HCT116 (cell line): ENCODE measurements at regions not wholly inside any gene's neighbourhood (a gene's known extent, or its start where the extent isn't known, plus 50 kb on each side); places are given as distances from the start of the nearest gene placed in this dataset.

Source experiments
- POLR2A ChIP-seq: IDR thresholded peaks from 2 replicates; pipeline ENCODE4 v1.7.0; 2011; ENCODE audit warnings: borderline replicate concordance; ENCODE audit not compliant: insufficient read depth, insufficient read length; ENCODE audit errors: extremely low read depth
- SP1 ChIP-seq: IDR thresholded peaks from 2 replicates; pipeline ENCODE4 v1.6.1; 2012; ENCODE audit warnings: low read depth
- YY1 ChIP-seq: IDR thresholded peaks from 2 replicates; pipeline ENCODE4 v1.6.1; 2011; ENCODE audit warnings: low read length, low read depth, moderate library complexity, mild to moderate bottlenecking; ENCODE audit not compliant: insufficient replicate concordance; ENCODE audit errors: extremely low read depth
- TF ChIP-seq, protein P1 (sequence below), 3 experiments: fragments of 200-600 bp in 1 of 3; sonication (generic) in 1 of 3; IDR thresholded peaks in 2 of 3; conservative IDR thresholded peaks in 1 of 3; 2 replicates each; pipeline ENCODE4 v1.5.1; 2012 to 2017; ENCODE audit warnings: low read depth in 2 of 3, low read length in 2 of 3, antibody characterized with exemption in 1 of 3, borderline replicate concordance in 1 of 3, control low read depth in 1 of 3, mild to moderate bottlenecking in 1 of 3, mixed read lengths in 1 of 3, mixed run types in 1 of 3, moderate library complexity in 1 of 3; ENCODE audit not compliant: insufficient read depth in 1 of 3

DNA sequence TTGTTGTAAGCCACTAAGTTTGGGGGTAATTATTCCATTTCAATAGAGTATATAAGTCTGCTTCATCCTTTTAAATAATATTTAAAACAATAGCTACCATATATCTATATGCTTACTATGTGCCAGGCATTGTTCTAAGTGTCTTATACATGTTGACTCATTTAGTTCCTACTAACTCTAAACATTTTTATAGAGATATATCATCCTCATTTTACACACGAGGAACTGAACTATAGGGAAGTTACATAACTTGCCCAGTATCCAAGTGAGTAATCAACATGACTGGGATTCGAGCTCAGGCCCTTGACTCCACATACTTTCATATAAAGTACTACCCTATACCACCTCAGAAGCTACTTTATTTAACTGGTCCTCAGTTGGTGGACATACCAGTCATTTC, 175.3 kb upstream of the RAI2 start:
- TF ChIP-seq, protein P1, sequence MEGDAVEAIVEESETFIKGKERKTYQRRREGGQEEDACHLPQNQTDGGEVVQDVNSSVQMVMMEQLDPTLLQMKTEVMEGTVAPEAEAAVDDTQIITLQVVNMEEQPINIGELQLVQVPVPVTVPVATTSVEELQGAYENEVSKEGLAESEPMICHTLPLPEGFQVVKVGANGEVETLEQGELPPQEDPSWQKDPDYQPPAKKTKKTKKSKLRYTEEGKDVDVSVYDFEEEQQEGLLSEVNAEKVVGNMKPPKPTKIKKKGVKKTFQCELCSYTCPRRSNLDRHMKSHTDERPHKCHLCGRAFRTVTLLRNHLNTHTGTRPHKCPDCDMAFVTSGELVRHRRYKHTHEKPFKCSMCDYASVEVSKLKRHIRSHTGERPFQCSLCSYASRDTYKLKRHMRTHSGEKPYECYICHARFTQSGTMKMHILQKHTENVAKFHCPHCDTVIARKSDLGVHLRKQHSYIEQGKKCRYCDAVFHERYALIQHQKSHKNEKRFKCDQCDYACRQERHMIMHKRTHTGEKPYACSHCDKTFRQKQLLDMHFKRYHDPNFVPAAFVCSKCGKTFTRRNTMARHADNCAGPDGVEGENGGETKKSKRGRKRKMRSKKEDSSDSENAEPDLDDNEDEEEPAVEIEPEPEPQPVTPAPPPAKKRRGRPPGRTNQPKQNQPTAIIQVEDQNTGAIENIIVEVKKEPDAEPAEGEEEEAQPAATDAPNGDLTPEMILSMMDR (IDR thresholded peaks at IDR 0.05 in 2 of 3, conservative IDR thresholded peaks at IDR 0.05 in 1 of 3; ENCODE audit: borderline replicate concordance in 1 of 3, insufficient read depth in 1 of 3, low read depth in 2 of 3, low read length in 2 of 3) = no peak
- TF ChIP-seq POLR2A = no peak
- TF ChIP-seq SP1 = no peak
- no peak for TF ChIP-seq YY1
